HepG2 (cell line): ENCODE measurements at regions not wholly inside any gene's neighbourhood (a gene's known extent, or its start where the extent isn't known, plus 50 kb on each side); places are given as distances from the start of the nearest gene placed in this dataset.

Source experiments
- CBX1 ChIP-seq: IDR thresholded peaks from one replicate; pipeline ENCODE4 v1.6.1; 2016; ENCODE audit warnings: antibody characterized with exemption, low read depth
- GMEB1 ChIP-seq: sonication (generic); formaldehyde crosslinking; IDR thresholded peaks from 2 replicates; pipeline ENCODE4 v1.5.1; 2020; ENCODE audit warnings: missing genetic modification reagents, mild to moderate bottlenecking, borderline replicate concordance
- MLXIP ChIP-seq: sonication (generic); formaldehyde crosslinking; IDR thresholded peaks from 2 replicates; pipeline ENCODE4 v1.9.0; 2021; ENCODE audit warnings: missing genetic modification reagents, borderline replicate concordance
- MTA1 ChIP-seq: sonication (generic); formaldehyde crosslinking; IDR thresholded peaks from 2 replicates; pipeline ENCODE4 v1.4.0; 2020; ENCODE audit warnings: missing genetic modification reagents, mild to moderate bottlenecking, borderline replicate concordance
- PBX2 ChIP-seq: IDR thresholded peaks from 2 replicates; pipeline ENCODE4 v1.6.1; 2016; ENCODE audit warnings: control low read depth
- PBX3 ChIP-seq: sonication (generic); formaldehyde crosslinking; IDR thresholded peaks from 2 replicates; pipeline ENCODE4 v1.8.1; 2023; ENCODE audit warnings: missing genetic modification reagents, inconsistent platforms, borderline replicate concordance
- TBL1XR1 ChIP-seq: fragments of 150-350 bp; IDR thresholded peaks from 2 replicates; pipeline ENCODE4 v1.6.1; 2014; ENCODE audit warnings: borderline replicate concordance, low read length; ENCODE audit not compliant: partially characterized antibody
- ZBTB2 ChIP-seq: sonication (generic); formaldehyde crosslinking; IDR thresholded peaks from 2 replicates; pipeline ENCODE4 v1.8.0; 2022; ENCODE audit warnings: low read depth, missing genetic modification reagents
- ZFP36 ChIP-seq: fragments of 150-350 bp; IDR thresholded peaks from 2 replicates; pipeline ENCODE4 v1.6.1; 2018; ENCODE audit warnings: borderline replicate concordance, low read length, low read depth; ENCODE audit not compliant: partially characterized antibody

GRCh38 chr13:30138511-30138910 is 168.8 kb downstream of the KATNAL1 start (continued):
- TF ChIP-seq TBL1XR1 (no peak), ZFP36 (no peak), ZBTB2 (no peak), CBX1 (no peak), GMEB1 (CRISPR knock-in tag) (no peak), PBX3 (CRISPR knock-in tag) (no peak), MTA1 (no peak), MLXIP (CRISPR knock-in tag) (no peak), PBX2 (no peak)
